Panc1 (cell line): ENCODE measurements at regions not wholly inside any gene's neighbourhood (a gene's known extent, or its start where the extent isn't known, plus 50 kb on each side); places are given as distances from the start of the nearest gene placed in this dataset.

Source experiments
- ATAC-seq: fragments of 200-7000 bp; cut with Tn5 transposase; 2 replicates; pipeline ENCODE4 v1.9.1; 2020; ENCODE audit warnings: mild to moderate bottlenecking, moderate library complexity
- BruUV-seq: library from RNA; stranded (reverse); fragments of 400-500 nt; replicated peaks from 2 replicates; lab custom pipeline; 2021; lab: Mats Ljungman, UMichigan
- CTCF ChIA-PET: fragments of 300-600 bp; sonication (Branson Sonifier 250); formaldehyde crosslinking; loops from one replicate; lab custom pipeline; 2022; ENCODE audit warnings: antibody characterized with exemption; lab: Charles Lee
- POLR2A ChIA-PET: fragments of 300-600 bp; sonication (Branson Sonifier 250); formaldehyde crosslinking; loops from one replicate; lab custom pipeline; 2022; ENCODE audit warnings: antibody characterized with exemption; lab: Charles Lee
- DNase-seq: peaks from one replicate; pipeline ENCODE4 v3.0.0-alpha.2; 2010; ENCODE audit warnings: low read depth, low spot score
- H3K27ac ChIP-seq: 2 replicates; pipeline ENCODE4 v1.5.1; 2011; ENCODE audit warnings: mild to moderate bottlenecking, low read length, inconsistent platforms
- H3K27me3 ChIP-seq: fragments of 200-500 bp; sonication (Bioruptor generic); 2 replicates; pipeline ENCODE4 v1.6.0; 2014; ENCODE audit warnings: low read length, inconsistent platforms; ENCODE audit not compliant: control insufficient read depth, insufficient read depth
- H3K36me3 ChIP-seq: fragments of 200-500 bp; sonication (Bioruptor generic); 2 replicates; pipeline ENCODE4 v1.5.1; 2014; ENCODE audit warnings: inconsistent platforms, mild to moderate bottlenecking, low read length, moderate library complexity; ENCODE audit not compliant: control insufficient read depth, insufficient read depth
- H3K4me1 ChIP-seq: 2 replicates; pipeline ENCODE4 v1.5.1; 2011; ENCODE audit warnings: inconsistent platforms, mild to moderate bottlenecking, low read length, moderate library complexity; ENCODE audit not compliant: control insufficient read depth, insufficient read depth
- H3K4me3 ChIP-seq, 2 experiments: 2 replicates each; pipeline ENCODE4 v1.5.1; 2011 to 2012; ENCODE audit warnings: low read depth in 2 of 2, low read length in 2 of 2, mild to moderate bottlenecking in 2 of 2, inconsistent platforms in 1 of 2, moderate library complexity in 1 of 2
- H3K9me3 ChIP-seq: fragments of 200-500 bp; sonication (Bioruptor generic); 2 replicates; pipeline ENCODE4 v1.5.1; 2014; ENCODE audit warnings: low read depth, mild to moderate bottlenecking, inconsistent platforms, low read length, moderate library complexity; ENCODE audit not compliant: control insufficient read depth, insufficient read depth
- POLR2AphosphoS5 ChIP-seq: IDR thresholded peaks from 2 replicates; pipeline ENCODE4 v1.6.1; 2012; ENCODE audit warnings: mild to moderate bottlenecking, low read depth, low read length, moderate library complexity
- REST ChIP-seq, 2 experiments: IDR thresholded peaks; 2 replicates each; pipeline ENCODE4 v1.6.1; 2011 to 2012; ENCODE audit warnings: low read depth in 2 of 2, control low read depth in 1 of 2, low read length in 1 of 2, mild to moderate bottlenecking in 1 of 2, moderate library complexity in 1 of 2; ENCODE audit not compliant: insufficient read depth in 1 of 2
- SIN3A ChIP-seq: IDR thresholded peaks from 2 replicates; pipeline ENCODE4 v1.6.1; 2012; ENCODE audit warnings: low read depth, mild to moderate bottlenecking, low read length, moderate library complexity, borderline replicate concordance; ENCODE audit not compliant: insufficient read depth
- TCF7L2 ChIP-seq: IDR thresholded peaks from 2 replicates; pipeline ENCODE4 v1.6.1; 2011; ENCODE audit warnings: mild to moderate bottlenecking, low read depth, low read length, inconsistent platforms
- in situ Hi-C: cut with HindIII; loops from 2 replicates; pipeline ENCODE4 v1.10.0; 2016; ENCODE audit warnings: low sequenced_read_pairs, low pct_unique_long_range_greater_than_20kb
- intact Hi-C: fragments of 100-400 bp; cut with micrococcal nuclease; formaldehyde crosslinking; loops from one replicate; pipeline ENCODE4 v1.10.0; 2022; ENCODE audit not compliant: unreplicated experiment
- TF ChIP-seq, protein P1 (sequence below): fragments of 450-650 bp; IDR thresholded peaks from 2 replicates; pipeline ENCODE4 v1.5.1; 2017; ENCODE audit warnings: mild to moderate bottlenecking

GRCh38 chr5:2687746-2688145, 63.7 kb downstream of the IRX2 start:
- H3K27ac ChIP-seq: no peak overlapping the region
- no peak for TF ChIP-seq POLR2AphosphoS5
- no peak for TF ChIP-seq SIN3A
- no peak for TF ChIP-seq REST (IDR thresholded peaks at IDR 0.05; ENCODE audit: insufficient read depth in 1 of 2, low read depth in 2 of 2, low read length in 1 of 2)
- TF ChIP-seq, protein P1, sequence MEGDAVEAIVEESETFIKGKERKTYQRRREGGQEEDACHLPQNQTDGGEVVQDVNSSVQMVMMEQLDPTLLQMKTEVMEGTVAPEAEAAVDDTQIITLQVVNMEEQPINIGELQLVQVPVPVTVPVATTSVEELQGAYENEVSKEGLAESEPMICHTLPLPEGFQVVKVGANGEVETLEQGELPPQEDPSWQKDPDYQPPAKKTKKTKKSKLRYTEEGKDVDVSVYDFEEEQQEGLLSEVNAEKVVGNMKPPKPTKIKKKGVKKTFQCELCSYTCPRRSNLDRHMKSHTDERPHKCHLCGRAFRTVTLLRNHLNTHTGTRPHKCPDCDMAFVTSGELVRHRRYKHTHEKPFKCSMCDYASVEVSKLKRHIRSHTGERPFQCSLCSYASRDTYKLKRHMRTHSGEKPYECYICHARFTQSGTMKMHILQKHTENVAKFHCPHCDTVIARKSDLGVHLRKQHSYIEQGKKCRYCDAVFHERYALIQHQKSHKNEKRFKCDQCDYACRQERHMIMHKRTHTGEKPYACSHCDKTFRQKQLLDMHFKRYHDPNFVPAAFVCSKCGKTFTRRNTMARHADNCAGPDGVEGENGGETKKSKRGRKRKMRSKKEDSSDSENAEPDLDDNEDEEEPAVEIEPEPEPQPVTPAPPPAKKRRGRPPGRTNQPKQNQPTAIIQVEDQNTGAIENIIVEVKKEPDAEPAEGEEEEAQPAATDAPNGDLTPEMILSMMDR: no peak
- TF ChIP-seq TCF7L2: no peak
- intact Hi-C loops (no loop called here), in situ Hi-C loops (no loop called here)
- peaks cover 5% of the 10 kb centered on the region; the same call in 1 of the 2 replicates for H3K27me3 ChIP-seq
- no peaks in the 10 kb centered on the region for H3K36me3 ChIP-seq
- no peaks in the 10 kb centered on the region for H3K9me3 ChIP-seq
- no peak for ATAC-seq
- H3K4me3 ChIP-seq: no peak overlapping the region
- no TSS peak for BruUV-seq
- CTCF ChIA-PET: no interaction called here
- POLR2A ChIA-PET: no interaction called here
- DNase-seq: no peak
- H3K4me1 ChIP-seq: no peaks in the 10 kb centered on the region

- in situ Hi-C loops: no loop called here
- intact Hi-C loops: no loop called here
- ChIA-PET POLR2A (no interaction called here), CTCF (no interaction called here)
- BruUV-seq: no TSS peak
- no peak for ATAC-seq
- Histone ChIP-seq H3K4me3 (no peak overlapping the region), H3K27me3 (peaks cover 6% of the 10 kb centered on the region; the same call in 1 of the 2 replicates), H3K36me3 (no peaks in the 10 kb centered on the region), H3K27ac (no peak overlapping the region), H3K9me3 (no peaks in the 10 kb centered on the region), H3K4me1 (no peaks in the 10 kb centered on the region)
- TF ChIP-seq POLR2AphosphoS5 (no peak), TCF7L2 (no peak), REST (IDR thresholded peaks at IDR 0.05; ENCODE audit: insufficient read depth in 1 of 2, low read depth in 2 of 2, low read length in 1 of 2) (no peak)
- TF ChIP-seq, protein P1: no peak
- no peak for DNase-seq
Observed at GRCh38 chr5:2686321-2687124, 65.0 kb downstream of the IRX2 start.
